ENCODE measurements at regions not wholly inside any gene's neighbourhood (a gene's known extent, or its start where the extent isn't known, plus 50 kb on each side); places are given as distances from the start of the nearest gene placed in this dataset.

GRCh38 chr5:68891718-68892117 lies 202.1 kb upstream of the SLC30A5 start (continued):
- TF ChIP-seq MEF2A (IDR thresholded peaks at IDR 0.05; ENCODE audit: borderline replicate concordance, low read depth) (no peak), FOSL2 (IDR thresholded peaks at IDR 0.05; ENCODE audit: borderline replicate concordance, low read depth) (no peak), GATA2 (CRISPR knock-in tag; IDR thresholded peaks at IDR 0.05) (no peak), JUND (IDR thresholded peaks at IDR 0.05) (no peak), NRF1 (IDR thresholded peaks at IDR 0.05; ENCODE audit: low read depth, low read length) (no peak)

- H3K4me1 ChIP-seq (ENCODE audit: control insufficient read depth in 1 of 2, insufficient read depth in 2 of 2, low read depth in 1 of 2, low read length in 1 of 2), result peaks cover 0 to 2% of the 10 kb centered on the region in 2 experiments; a peak in 1 of 4 replicates
- ChIA-PET POLR2A (no interaction called here), CTCF (interaction anchor here (3.9 kb wide), 1 partner anchor 10 kb away, joined by 16 read pairs; no protein-coding TSS in a partner anchor)
- H3K9me3 ChIP-seq, result no peaks in the 10 kb centered on the region
- H4K20me1 ChIP-seq (ENCODE audit: insufficient read depth), result no peaks in the 10 kb centered on the region
- no peaks in the 10 kb centered on the region for H3K9me2 ChIP-seq
- H3K27ac ChIP-seq (ENCODE audit: low read depth in 2 of 2, low read length in 1 of 2), result no peak overlapping the region
- H3F3A ChIP-seq (replicated peaks; ENCODE audit: insufficient read depth), result no peaks in the 10 kb centered on the region
- H3K27me3 ChIP-seq (ENCODE audit: insufficient read depth), result no peaks in the 10 kb centered on the region
- no peak for DNase-seq
- no peak overlapping the region for H3K9ac ChIP-seq
- H3K79me2 ChIP-seq (ENCODE audit: insufficient read depth), result no peaks in the 10 kb centered on the region
- H3K36me3 ChIP-seq (replicated peaks in 1 of 2; ENCODE audit: control insufficient read depth in 1 of 2, insufficient read depth in 2 of 2, low read length in 1 of 2), result no peaks in the 10 kb centered on the region
- H3K4me2 ChIP-seq, result no peak overlapping the region
- no peak overlapping the region for H2AFZ ChIP-seq (ENCODE audit: low read depth)
- TF ChIP-seq MXI1 (IDR thresholded peaks at IDR 0.05; ENCODE audit: low read depth, low read length) (no peak), IRF3 (IDR thresholded peaks at IDR 0.05; ENCODE audit: low read depth, low read length) (no peak), YY1 (IDR thresholded peaks at IDR 0.05; ENCODE audit: low read depth) (no peak), SIN3A (IDR thresholded peaks at IDR 0.05; ENCODE audit: borderline replicate concordance, low read depth, low read length) (no peak), USF2 (IDR thresholded peaks at IDR 0.05; ENCODE audit: borderline replicate concordance, low read depth, low read length) (no peak), RXRA (IDR thresholded peaks at IDR 0.05; ENCODE audit: borderline replicate concordance, low read depth) (no peak), GATA2 (CRISPR knock-in tag; IDR thresholded peaks at IDR 0.05) (no peak), CHD2 (IDR thresholded peaks at IDR 0.05; ENCODE audit: low read length, partially characterized antibody) (no peak), RFX5 (IDR thresholded peaks at IDR 0.05; ENCODE audit: low read length) (no peak), MEF2A (IDR thresholded peaks at IDR 0.05; ENCODE audit: borderline replicate concordance, low read depth) (no peak), RAD21 (IDR thresholded peaks at IDR 0.05; ENCODE audit: low read length) (no peak), REST (IDR thresholded peaks at IDR 0.05; ENCODE audit: low read depth, low read length) (no peak), USF1 (IDR thresholded peaks at IDR 0.05; ENCODE audit: borderline replicate concordance, low read depth) (no peak), EZH2phosphoT487 (IDR thresholded peaks at IDR 0.05; ENCODE audit: borderline replicate concordance, low read depth) (no peak)
- H3K4me3 ChIP-seq (ENCODE audit: low read depth in 2 of 2, low read length in 1 of 2), result no peak overlapping the region
- WGBS (ENCODE audit: low lambda C conversion rate), result 48% methylated on average over 3 of the region's 3 CpGs
Observed at GRCh38 chr5:68894673-68895072, 199.1 kb upstream of the SLC30A5 start.
